NOMO-1 (cell line): ENCODE measurements at regions not wholly inside any gene's neighbourhood (a gene's known extent, or its start where the extent isn't known, plus 50 kb on each side); places are given as distances from the start of the nearest gene placed in this dataset.
A peak's percentile ranks its signal among the peaks of the same experiment; 100 is the strongest.
"Not testable (repeated sequence)": the region's sequence is repeated elsewhere in the genome, so short reads cannot be mapped to it uniquely, and the experiment has no call there.

ENCODE experiments used
- DNase-seq, 2 experiments: peaks; one replicate each; lab custom pipeline; 2025; ENCODE audit not compliant: unreplicated experiment in 2 of 2; lab: John Stamatoyannopoulos, UW

DNA sequence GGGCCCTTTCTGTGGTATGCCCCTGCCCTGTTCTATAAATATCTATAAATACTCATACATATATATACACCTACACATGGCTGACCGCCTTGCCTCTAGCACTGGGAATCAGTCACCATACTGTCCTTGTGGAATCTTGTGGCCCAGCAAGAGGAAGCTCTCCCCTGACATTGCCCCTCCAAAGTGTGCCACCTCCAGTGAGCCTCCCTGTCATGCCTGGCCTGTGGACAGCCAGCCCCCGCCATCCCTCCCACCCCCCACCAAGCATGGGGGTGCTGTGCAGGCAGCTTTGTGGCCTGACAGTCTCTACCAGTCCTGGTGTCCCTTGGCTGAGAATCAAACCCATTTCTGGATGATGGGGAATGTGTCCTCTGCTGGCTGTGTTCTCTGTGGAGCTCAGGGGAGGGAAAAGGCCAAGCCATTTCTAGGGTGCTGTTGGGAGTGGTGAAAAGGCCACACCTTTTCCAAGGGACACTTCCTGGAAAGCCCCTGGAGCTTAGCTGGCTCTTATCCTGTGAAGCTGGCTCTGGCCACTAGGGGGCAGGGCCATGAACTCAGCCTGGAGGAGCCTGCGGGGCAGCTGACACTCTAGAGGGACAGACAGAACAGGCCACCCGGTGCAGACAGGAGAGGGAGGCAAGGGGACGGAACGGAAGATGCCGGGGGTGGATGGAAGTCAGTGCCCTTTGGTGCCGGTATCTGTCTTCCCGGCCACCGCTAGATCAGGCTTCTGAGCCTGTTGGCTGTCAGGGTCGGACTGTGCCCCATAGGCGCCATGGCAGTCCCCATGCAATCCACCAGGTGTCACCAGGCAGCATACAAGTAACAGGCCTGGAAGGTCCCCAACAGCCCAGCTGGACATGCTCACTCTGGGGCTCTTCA is 167.2 kb downstream of the TBC1D2B start:
- peak; percentile 58 to 74 for DNase-seq

DNA sequence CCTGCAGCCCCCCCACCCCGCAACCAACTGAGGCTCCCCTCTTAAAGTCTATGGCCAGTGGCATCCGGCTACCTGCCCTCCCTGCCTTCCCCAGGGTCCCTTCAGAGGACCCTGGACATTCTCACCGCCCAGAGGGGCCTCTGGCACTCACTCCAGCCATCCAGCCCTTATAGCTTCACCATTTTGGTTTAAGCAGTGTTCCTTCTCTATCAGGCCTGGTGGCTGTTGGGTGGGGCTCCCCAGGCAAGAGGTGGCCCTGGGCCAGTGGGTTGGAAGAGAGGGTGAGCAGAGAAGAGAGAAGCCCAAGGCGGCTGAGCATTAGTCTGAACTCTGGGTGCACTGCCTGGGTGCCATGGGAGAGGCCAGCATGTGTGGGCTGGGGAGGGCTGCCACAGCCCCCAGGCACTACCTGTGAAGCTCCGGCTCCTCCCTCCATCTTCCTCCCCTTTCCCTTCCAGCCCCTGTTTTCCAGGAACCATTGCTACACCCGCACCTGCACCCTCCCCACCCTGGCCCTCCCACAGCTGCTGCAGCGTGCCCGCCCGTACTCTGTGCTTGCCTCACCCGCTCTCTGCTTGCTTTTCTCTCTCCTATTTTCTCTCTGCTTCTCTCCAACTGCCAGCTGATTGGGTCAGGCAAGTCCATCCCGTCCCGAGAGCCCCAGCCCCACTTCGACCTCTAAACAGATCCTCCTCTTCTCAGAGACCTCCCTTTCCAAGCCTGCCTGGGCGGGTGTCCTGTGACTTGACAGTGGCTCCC is 168.2 kb downstream of the TBC1D2B start:
- no peak for DNase-seq

DNA sequence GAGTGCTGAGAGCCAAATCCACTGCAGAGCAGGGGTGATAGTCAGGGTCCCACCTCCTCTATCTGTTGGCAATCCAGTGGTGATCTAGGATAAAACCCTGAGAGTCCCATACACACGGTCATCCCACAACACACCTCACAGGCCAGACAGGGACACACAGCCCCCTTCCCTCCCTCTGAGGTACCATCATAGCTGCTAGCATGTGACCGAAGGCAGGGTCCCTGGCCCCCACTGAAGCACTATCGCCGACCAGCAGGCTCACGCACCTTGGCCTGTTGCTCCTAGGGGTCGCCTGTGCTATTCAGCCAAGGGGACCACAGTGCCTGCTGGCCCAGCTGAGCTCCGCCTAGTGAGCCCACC is 168.8 kb downstream of the TBC1D2B start:
- DNase-seq = not testable (repeated sequence)

DNA sequence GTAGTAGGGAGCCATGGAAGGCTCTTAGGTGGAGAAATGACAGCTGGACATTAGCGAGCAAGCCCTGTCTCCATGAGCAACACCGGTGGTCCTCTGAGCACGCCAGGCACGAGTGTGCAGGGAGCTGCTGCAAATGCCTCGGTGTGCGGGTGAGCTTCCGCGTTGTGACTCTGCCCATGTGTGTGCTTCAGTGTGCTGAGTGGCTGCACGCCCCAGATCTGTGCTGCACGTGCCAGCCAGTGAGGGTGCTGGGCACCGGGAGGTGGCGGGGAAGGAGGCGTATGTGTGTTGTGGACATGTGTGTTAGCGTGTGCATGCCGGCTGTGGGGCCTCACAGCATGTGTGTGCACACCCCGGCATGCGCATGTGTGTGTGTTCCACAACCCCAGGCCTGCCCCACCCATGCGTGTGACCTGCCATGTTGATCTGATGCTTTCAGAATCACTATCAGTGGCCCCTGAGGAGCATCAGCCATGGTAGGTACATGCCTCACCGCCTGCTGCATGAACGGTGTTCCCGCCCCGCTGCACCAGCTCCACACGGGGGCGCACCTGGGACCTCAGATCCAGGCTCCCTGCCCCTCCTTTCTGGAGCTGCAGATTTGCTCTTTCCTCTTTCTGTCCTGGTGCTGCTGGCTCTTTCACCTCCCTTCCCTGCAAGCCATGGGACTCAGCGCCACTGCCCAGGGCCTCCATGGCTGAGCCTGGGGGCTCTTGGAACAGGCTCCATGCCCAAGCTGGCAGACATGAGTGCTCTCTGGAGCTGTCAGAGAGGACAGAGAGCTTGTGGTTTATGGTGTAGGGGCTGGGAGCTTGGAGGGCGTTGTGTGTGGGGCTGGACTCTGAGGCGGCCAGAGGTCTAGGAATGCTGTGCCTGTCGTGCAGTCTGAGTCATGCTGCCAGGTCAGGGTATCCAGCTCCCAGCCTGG is 169.4 kb downstream of the TBC1D2B start:
- peak; percentile 72 to 76 for DNase-seq

DNA sequence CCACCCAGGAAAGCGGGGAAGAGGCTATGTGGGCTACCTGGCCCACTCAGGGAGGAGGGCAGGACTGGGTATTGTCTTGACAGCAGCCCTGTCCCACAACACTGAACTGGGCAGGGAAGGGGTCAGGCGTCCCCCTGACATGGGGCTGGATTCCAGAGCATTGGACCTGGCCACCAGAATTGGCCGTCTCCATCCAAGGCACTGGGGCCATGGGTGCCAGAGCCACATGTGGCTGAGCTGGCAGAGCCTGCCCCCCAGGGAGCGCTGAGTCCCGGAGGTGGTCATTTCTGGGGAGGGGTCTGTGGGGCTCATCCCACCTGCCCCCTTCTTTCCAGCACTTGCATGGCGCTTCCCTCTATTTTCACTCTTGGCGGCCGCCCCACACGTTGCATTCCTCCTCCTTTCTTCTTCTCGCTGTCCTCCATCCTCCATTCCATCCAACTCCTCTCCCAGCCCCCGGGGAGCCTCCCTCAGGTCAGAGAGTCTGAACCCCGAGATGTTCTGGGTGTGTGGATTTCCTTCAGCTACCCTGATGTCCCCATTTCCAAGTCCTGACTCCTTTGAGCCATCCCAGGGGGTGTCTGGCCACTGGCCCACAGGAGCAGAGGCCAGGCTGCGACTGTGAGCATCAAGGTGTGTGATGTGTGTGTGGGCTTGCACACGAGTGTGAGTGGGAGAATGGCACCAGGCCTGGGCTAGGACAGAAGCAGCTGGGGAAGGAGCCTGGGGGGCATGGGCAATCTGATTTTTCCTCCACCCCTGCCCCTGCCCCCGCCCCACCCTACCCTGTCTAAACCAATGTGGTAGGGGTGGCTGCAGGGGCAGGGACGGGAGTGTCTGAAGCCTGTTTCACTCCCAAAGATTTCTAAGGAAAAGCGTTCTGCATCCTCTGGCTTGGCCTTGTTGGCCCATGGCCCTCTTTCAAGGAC is 171.2 kb downstream of the TBC1D2B start:
- DNase-seq = not testable (repeated sequence)

DNA sequence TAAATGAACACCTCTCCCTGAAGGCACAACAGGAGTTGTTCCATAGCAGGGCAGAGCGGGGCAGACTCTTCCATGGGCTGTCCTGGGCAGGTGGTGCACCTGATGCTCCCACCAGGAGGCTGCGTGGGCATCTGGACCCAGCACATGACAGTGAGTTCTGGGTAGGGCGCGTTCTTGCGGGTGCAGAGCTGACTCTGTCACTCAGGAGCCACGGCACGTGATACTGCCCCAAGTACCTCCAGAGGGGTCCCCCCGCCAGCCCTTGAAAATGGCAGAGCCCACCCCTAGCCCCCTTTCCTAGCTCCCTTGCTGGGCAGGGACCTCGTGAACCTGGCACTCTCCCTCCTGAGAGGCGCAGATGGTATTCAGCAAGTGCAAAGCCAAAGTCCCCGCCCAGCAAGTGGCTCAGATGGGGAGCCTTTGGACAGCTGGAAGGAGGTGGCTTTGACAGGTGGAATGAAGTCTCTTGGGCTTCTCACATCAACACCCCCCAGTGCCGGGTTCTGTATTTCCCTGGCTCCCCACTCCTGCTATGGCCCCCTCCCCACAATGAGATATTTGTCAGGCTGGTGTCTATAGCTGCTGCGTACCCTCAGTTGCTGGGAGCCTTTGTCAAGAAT is 172.1 kb downstream of the TBC1D2B start:
- no peak for DNase-seq

DNA sequence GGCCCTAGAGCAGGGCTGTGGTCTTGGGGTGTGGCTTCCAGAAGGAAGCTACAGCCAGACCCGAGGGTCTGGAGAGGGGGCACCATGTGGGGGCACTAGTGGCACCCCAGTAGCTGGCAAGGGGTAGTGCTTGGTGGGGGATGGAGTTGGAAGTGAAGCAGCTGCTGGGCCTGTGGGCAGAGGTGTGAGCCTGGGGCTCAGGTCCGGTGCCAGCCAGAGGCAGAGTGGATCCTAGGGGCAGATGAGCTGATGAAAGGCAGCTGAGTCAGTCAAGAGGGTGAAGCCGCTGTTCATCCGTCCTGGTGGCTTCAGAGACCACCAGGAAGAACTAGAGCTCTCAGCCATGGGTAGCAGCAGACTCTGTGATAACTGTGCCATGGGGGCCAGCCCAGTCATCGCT is 172.6 kb downstream of the TBC1D2B start:
- no peak for DNase-seq

DNA sequence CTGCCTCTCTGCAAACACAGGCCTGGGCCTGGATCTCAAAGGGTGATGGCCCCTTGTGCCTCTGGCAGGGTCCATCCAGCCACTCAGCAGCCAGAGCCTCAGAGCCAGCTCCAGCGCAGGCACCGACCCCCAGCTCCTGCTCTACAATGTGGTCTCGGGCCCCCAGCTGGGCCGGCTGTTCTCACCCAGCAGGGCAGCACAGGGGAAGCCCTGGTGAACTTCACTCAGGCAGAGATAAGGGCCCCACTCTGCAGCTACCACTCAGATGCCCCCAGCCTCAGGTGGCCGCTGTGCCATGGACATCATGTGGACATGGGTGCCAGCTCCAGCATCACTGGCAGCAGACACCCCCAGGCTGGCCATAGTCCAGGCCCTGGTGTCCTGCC is 173.1 kb downstream of the TBC1D2B start:
- DNase-seq = no peak

DNA sequence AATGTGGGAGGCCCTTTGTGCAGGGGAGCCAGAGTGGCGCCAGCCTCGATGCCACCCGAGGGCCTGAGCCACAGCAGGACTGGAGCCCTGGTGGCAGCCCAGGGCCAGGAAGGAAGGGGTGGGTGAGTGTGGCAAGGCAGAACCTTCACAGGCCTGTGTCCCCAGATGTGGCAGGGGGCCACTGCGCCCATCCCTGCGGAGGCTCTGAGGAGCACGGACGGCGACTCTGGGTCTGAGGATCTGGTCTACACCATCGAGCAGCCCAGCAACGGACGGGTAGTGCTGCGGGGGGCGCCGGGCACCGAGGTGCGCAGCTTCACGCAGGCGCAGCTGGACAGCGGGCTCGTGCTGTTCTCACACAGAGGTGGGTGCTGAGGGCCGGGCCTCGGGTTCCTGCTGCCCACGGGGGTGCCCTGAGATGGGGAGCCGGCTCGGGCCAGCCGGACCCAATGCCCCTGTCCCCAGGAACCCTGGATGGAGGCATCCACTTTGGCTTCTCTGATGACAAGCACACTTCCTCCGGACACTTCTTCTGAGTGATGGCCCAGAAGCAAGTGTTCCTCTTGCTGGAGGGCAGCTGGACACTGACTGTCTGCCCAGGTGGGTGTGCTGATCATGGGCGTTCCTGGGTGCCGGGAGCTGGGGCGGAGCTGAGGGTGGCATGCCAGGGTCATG is 173.6 kb downstream of the TBC1D2B start:
- DNase-seq = not testable (repeated sequence)

DNA sequence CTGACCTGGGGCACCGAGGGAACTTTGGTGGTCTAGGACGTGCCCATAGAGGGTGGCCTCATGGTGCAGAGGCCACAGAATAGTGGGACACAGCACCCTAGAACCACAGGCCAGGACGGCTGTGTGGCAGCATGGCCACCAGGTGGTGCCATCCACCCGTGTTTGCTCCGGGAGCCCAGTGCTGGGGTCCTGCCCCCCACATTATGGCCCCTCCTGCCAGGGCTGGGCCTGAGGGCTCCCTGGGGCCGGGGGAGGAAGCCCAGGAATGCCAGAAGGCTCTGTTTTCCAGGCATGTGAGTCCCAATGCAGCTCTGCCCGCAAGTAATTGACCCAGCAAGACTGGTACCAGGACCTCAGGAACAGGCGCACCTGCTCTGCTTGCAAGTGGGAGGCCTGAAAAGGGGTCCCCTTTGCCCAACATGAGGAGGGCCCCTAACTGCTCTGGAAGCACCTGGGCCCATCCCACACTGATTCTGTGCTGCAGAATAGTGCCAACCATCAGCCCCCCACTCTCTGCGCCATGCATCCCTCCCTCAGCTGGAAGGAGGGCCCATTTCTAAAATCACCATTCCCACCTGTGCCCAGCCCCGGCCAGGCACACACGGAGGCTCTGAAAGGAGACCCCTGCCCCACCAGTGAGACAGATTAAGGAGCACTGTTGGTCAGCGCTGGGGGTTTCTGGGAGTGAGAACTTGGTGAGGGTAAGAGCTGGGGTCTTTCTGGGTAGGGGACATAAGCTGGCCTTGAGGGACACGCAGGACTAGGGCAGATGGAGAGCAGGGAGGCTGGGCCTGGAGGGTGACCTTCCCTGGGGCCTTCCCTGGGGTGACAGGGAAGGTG is 174.4 kb downstream of the TBC1D2B start:
- DNase-seq = not testable (repeated sequence)

DNA sequence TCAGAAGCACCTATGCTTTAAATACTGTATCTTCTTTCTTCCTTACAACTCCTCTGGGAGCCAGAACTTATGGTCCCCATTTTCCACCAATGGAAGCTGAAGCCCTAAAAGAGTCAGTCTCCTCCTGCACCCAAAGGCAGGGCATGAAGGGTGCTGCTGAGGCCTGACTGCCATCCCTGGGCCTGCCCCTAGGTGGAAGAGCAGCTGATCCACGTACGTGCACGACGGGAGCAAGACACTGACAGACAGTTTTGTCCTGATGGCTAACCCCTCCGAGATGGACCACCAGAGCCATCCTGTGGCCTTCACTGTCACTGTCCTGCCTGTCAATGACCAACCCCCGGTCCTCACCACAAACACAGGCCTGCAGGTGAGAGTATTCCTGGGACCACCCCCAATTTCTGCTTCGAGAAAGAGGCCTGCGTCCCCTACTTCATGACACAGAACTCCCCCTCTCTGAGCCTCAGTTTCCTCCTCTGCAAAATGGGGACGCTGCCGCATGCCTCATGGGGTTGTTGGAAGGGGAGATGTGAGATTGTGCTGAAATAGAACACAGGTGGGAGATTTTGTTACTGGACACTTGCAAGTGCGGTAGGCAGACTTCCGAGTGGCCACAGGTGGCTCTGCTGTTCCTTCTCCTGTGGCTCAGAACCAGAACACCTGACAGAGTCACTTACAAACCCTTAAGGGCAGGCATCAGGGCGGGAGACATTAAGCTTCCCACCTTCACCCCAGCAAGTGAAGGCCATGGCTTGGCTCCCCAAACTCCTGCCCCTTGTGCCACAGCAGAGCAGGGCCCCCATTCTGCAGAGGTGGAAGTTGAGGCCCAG is 175.4 kb downstream of the TBC1D2B start:
- DNase-seq = no peak

DNA sequence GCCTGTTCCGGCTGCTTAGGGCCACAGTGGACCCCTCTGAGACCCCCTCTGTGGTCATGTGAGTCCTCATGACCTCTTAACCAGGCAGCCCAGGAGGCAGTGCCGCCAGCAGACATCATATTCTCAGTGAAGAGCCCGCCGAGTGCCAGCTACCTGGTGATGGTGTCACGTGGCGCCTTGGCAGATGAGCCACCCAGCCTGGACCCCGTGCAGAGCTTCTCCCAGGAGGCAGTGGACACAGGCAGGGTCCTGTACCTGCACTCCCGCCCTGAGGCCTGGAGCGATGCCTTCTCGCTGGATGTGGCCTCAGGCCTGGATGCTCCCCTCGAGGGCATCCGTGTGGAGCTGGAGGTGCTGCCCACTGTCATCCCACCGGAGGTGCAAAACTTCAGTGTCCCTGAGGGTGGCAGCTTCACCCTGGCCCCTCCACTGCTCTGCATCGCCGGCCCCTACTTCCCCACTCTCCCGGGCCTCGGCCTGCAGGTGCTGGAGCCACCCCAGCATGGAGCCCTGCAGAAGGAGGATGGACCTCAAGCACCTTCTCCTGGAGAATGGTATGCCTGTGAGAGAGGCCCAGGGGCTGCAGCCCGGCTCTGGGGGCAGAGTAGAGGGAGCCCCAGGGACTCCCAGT is 176.1 kb downstream of the TBC1D2B start:
- DNase-seq = no peak

DNA sequence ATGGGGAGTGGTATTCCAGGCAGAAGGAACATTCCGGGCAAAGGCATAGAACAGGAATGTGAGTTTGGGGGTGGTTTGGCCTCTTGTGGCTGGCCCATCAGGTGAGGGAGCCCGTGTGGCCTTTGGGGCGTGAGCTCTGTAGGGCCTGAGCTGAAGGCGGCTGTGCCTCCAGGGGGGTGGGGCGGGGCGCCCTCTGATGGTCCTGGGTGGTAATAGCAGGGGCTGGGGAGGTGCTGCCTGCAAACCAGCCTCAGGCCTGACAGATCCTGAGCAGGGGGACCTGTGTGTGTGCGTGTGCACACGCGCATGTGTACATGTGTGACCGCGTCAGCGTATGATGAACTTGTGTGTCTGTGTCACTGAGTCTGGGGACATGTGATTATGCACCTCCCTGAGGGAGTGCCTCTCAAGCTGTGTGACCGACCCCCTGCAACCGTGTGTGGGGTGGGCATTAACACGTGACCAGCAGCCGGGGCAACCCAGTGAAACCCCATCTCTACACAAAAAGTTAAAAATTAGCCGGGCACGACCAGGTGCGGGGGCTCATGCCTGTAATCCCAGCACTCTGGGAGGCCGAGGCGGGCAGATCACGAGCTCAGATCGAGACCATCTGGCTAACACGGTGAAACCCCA is 177.1 kb downstream of the TBC1D2B start:
- DNase-seq = not testable (repeated sequence)

DNA sequence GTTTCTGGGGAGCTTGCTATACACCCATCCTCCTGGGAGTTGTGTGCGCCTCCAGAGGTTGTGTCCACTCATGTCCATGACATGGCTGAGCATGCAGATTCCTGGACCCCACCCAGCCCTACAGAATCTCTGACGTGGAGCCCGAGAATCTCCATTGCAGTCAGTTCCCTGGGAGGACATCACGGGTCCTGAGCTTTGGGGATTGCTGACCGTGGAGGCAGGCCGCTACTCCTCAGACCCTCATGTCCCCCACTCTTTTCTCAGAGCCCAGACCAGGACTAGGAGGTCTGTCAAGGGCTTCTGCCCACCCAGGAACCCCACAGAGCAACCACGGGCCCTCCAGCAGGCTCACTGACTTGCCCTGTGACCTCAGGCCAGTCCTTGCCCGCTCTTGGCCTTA is 177.7 kb downstream of the TBC1D2B start:
- DNase-seq = not testable (repeated sequence)

DNA sequence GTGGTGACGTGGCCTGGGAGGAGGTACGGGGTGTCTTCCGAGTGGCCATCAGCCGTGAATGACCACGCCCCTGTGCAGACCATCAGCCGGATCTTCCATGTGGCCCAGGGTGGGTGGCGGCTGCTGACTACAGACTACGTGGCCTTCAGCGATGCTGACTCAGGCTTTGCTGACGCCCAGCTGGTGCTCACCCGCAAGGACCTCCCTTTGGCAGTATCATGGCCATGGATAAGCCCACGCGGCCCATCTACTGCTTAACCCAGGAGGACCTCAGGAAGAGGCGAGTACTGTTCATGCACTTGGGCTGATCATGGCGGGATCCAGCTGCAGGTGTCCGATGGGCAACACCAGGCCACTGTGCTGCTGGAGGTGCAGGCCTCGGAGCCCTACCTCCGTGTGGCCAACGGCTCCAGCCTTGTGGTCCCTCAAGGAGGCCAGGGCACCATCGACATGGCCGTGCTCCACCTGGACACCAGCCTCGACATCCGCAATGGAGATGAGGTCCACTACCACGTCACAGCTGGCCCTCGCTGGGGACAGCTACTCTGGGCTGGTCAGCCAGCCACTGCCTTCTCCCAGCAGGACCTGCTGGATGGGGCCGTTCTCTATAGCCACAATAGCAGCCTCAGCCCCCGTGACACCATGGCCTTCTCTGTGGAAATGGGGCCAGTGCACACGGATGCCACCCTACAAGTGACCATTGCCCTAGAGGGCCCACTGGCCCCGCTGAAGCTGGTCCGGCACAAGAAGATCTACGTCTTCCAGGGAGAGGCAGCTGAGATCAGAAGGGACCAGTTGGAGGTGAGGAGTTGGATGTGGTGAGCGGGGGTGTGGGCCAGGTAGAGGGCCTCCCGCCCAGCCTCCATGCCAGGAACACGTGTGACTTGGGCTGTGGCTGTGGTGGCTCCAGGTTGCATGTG is 178.4 kb downstream of the TBC1D2B start:
- DNase-seq = no peak
